Activated T-cell treated with anti-CD3 and anti-CD28 coated beads, Interleukin-2, amount 50 U/mL, for 4 hours (primary cell): ENCODE measurements at regions not wholly inside any gene's neighbourhood (a gene's known extent, or its start where the extent isn't known, plus 50 kb on each side); places are given as distances from the start of the nearest gene placed in this dataset.

Experiments
- ATAC-seq, 2 donors: fragments of 200-7000 bp; cut with Tn5 transposase; one replicate each; pipeline ENCODE4 v1.10.0; 2021
- DNase-seq: peaks from one replicate; pipeline ENCODE4 v3.0.0-alpha.2; 2020
- H3K27me3 Mint-ChIP-seq: one replicate; pipeline ENCODE4 v1.8.0; 2021; ENCODE audit warnings: low read depth, mixed read lengths
- H3K36me3 Mint-ChIP-seq: one replicate; pipeline ENCODE4 v1.8.0; 2022; ENCODE audit warnings: mixed read lengths; ENCODE audit not compliant: insufficient read depth
- H3K4me1 Mint-ChIP-seq: one replicate; pipeline ENCODE4 v1.8.0; 2021; ENCODE audit warnings: low read depth, mixed read lengths
- H3K4me3 Mint-ChIP-seq: one replicate; pipeline ENCODE4 v1.8.0; 2021; ENCODE audit warnings: mild to moderate bottlenecking, moderate library complexity, mixed read lengths
- H3K9me3 Mint-ChIP-seq: one replicate; pipeline ENCODE4 v1.8.0; 2021; ENCODE audit warnings: mixed read lengths

- DNase-seq (no peak), ATAC-seq (no peak)
- no peaks in the 10 kb centered on the region for H3K4me1 Mint-ChIP-seq
- no peaks in the 10 kb centered on the region for H3K27me3 Mint-ChIP-seq
- no peak overlapping the region for H3K4me3 Mint-ChIP-seq
- no peaks in the 10 kb centered on the region for H3K36me3 Mint-ChIP-seq
- H3K9me3 Mint-ChIP-seq: no peaks in the 10 kb centered on the region
Measured at GRCh38 chr2:7785700-7786099, 868.5 kb downstream of the RNF144A start.

- no peak for ATAC-seq
- Mint-ChIP-seq H3K4me1 (no peaks in the 10 kb centered on the region), H3K9me3 (no peaks in the 10 kb centered on the region), H3K4me3 (no peak overlapping the region), H3K36me3 (no peaks in the 10 kb centered on the region), H3K27me3 (no peaks in the 10 kb centered on the region)
- no peak for DNase-seq
Measured at GRCh38 chr2:7788736-7789135, 871.5 kb downstream of the RNF144A start.

- Mint-ChIP-seq H3K4me3 (no peak overlapping the region), H3K36me3 (no peaks in the 10 kb centered on the region), H3K4me1 (peaks cover 3% of the 10 kb centered on the region), H3K27me3 (no peaks in the 10 kb centered on the region), H3K9me3 (no peaks in the 10 kb centered on the region)
- DNase-seq: no peak
- no peak for ATAC-seq
Measured at GRCh38 chr2:7792031-7792651, 874.9 kb downstream of the RNF144A start.

- H3K9me3 Mint-ChIP-seq: peaks cover 6% of the 10 kb centered on the region
- ATAC-seq (no peak), DNase-seq (no peak)
- H3K4me3 Mint-ChIP-seq: no peak overlapping the region
- no peaks in the 10 kb centered on the region for H3K27me3 Mint-ChIP-seq
- H3K4me1 Mint-ChIP-seq: peaks cover 3% of the 10 kb centered on the region
- no peaks in the 10 kb centered on the region for H3K36me3 Mint-ChIP-seq
Measured at GRCh38 chr2:7795778-7796563, 878.8 kb downstream of the RNF144A start.

- Mint-ChIP-seq H3K9me3 (peaks cover 21% of the 10 kb centered on the region), H3K4me1 (peaks cover 3% of the 10 kb centered on the region), H3K36me3 (no peaks in the 10 kb centered on the region), H3K27me3 (no peaks in the 10 kb centered on the region), H3K4me3 (no peak overlapping the region)
- ATAC-seq (no peak), DNase-seq (no peak)
Measured at GRCh38 chr2:7800031-7800430, 881.8 kb upstream of the ID2 start.

GRCh38 chr2:7801212-7801611 is 880.6 kb upstream of the ID2 start:
- ATAC-seq (no peak), DNase-seq (no peak)
- H3K36me3 Mint-ChIP-seq: no peaks in the 10 kb centered on the region
- H3K4me1 Mint-ChIP-seq: no peaks in the 10 kb centered on the region
- no peak overlapping the region for H3K4me3 Mint-ChIP-seq
- H3K9me3 Mint-ChIP-seq: peaks cover 21% of the 10 kb centered on the region
- H3K27me3 Mint-ChIP-seq: no peaks in the 10 kb centered on the region

- no peaks in the 10 kb centered on the region for H3K27me3 Mint-ChIP-seq
- no peaks in the 10 kb centered on the region for H3K36me3 Mint-ChIP-seq
- peaks cover 21% of the 10 kb centered on the region for H3K9me3 Mint-ChIP-seq
- DNase-seq: no peak
- no peaks in the 10 kb centered on the region for H3K4me1 Mint-ChIP-seq
- ATAC-seq: no peak
- H3K4me3 Mint-ChIP-seq: no peak overlapping the region
Measured at GRCh38 chr2:7803515-7803914, 878.3 kb upstream of the ID2 start.

GRCh38 chr2:7809640-7810039 is 872.2 kb upstream of the ID2 start:
- ATAC-seq (no peak), DNase-seq (no peak)
- H3K36me3 Mint-ChIP-seq: no peaks in the 10 kb centered on the region
- H3K27me3 Mint-ChIP-seq: no peaks in the 10 kb centered on the region
- no peaks in the 10 kb centered on the region for H3K9me3 Mint-ChIP-seq
- no peaks in the 10 kb centered on the region for H3K4me1 Mint-ChIP-seq
- no peak overlapping the region for H3K4me3 Mint-ChIP-seq

GRCh38 chr2:7811073-7811472 is 870.8 kb upstream of the ID2 start:
- DNase-seq: no peak

GRCh38 chr2:7812231-7812995 is 869.4 kb upstream of the ID2 start:
- no peak for ATAC-seq
- no peaks in the 10 kb centered on the region for H3K36me3 Mint-ChIP-seq

More at GRCh38 chr2:7811073-7811472, 870.8 kb upstream of the ID2 start:
- H3K27me3 Mint-ChIP-seq: no peaks in the 10 kb centered on the region
- no peak for ATAC-seq
- H3K4me3 Mint-ChIP-seq: no peak overlapping the region
- no peaks in the 10 kb centered on the region for H3K9me3 Mint-ChIP-seq
- no peaks in the 10 kb centered on the region for H3K4me1 Mint-ChIP-seq
- no peaks in the 10 kb centered on the region for H3K36me3 Mint-ChIP-seq

GRCh38 chr2:7813541-7814292 is 868.1 kb upstream of the ID2 start:
- no peaks in the 10 kb centered on the region for H3K9me3 Mint-ChIP-seq
- no peak overlapping the region for H3K4me3 Mint-ChIP-seq
- no peaks in the 10 kb centered on the region for H3K4me1 Mint-ChIP-seq
- ATAC-seq: no peak
- DNase-seq: no peak
- no peaks in the 10 kb centered on the region for H3K36me3 Mint-ChIP-seq
- no peaks in the 10 kb centered on the region for H3K27me3 Mint-ChIP-seq

More at GRCh38 chr2:7812231-7812995, 869.4 kb upstream of the ID2 start:
- H3K9me3 Mint-ChIP-seq: no peaks in the 10 kb centered on the region
- no peak for DNase-seq
- no peak overlapping the region for H3K4me3 Mint-ChIP-seq
- H3K4me1 Mint-ChIP-seq: no peaks in the 10 kb centered on the region
- no peaks in the 10 kb centered on the region for H3K27me3 Mint-ChIP-seq

GRCh38 chr2:7815726-7816125 is 866.1 kb upstream of the ID2 start:
- Mint-ChIP-seq H3K27me3 (no peaks in the 10 kb centered on the region), H3K9me3 (no peaks in the 10 kb centered on the region), H3K36me3 (no peaks in the 10 kb centered on the region), H3K4me1 (no peaks in the 10 kb centered on the region), H3K4me3 (no peak overlapping the region)
- ATAC-seq (no peak), DNase-seq (no peak)

- H3K4me3 Mint-ChIP-seq: no peak overlapping the region
- H3K27me3 Mint-ChIP-seq: no peaks in the 10 kb centered on the region
- no peaks in the 10 kb centered on the region for H3K4me1 Mint-ChIP-seq
- DNase-seq (no peak), ATAC-seq (no peak)
- no peaks in the 10 kb centered on the region for H3K36me3 Mint-ChIP-seq
- H3K9me3 Mint-ChIP-seq: no peaks in the 10 kb centered on the region
Measured at GRCh38 chr2:7816233-7816632, 865.6 kb upstream of the ID2 start.

- Mint-ChIP-seq H3K36me3 (no peaks in the 10 kb centered on the region), H3K4me1 (no peaks in the 10 kb centered on the region), H3K4me3 (no peak overlapping the region), H3K27me3 (no peaks in the 10 kb centered on the region), H3K9me3 (no peaks in the 10 kb centered on the region)
- DNase-seq (no peak), ATAC-seq (no peak)
Measured at GRCh38 chr2:7816944-7817343, 864.9 kb upstream of the ID2 start.
